Adrenal gland (tissue), 5 donors: ENCODE measurements at regions not wholly inside any gene's neighbourhood (a gene's known extent, or its start where the extent isn't known, plus 50 kb on each side); places are given as distances from the start of the nearest gene placed in this dataset.

ENCODE experiments used
- POLR2A ChIP-seq, 2 donors: fragments of 450-650 bp; IDR thresholded peaks; one replicate each; pipeline ENCODE4 v1.6.1; 2017; ENCODE audit warnings: antibody characterized with exemption in 2 of 2, mild to moderate bottlenecking in 2 of 2, moderate library complexity in 1 of 2
- TF ChIP-seq, protein P1 (sequence below), 6 experiments: fragments of 450-650 bp in 4 of 6; fragments of 200-600 bp in 2 of 6; sonication (generic) in 1 of 6; IDR thresholded peaks; 1 replicate in 5 of 6; 2 replicates in 1 of 6; pipeline versions ENCODE4 v1.5.1 to v1.8.0; 2016 to 2021; ENCODE audit warnings: antibody characterized with exemption in 6 of 6, mild to moderate bottlenecking in 2 of 6, moderate library complexity in 1 of 6
- donor health status: DM: no; HTN: no; CAD: no.

DNA sequence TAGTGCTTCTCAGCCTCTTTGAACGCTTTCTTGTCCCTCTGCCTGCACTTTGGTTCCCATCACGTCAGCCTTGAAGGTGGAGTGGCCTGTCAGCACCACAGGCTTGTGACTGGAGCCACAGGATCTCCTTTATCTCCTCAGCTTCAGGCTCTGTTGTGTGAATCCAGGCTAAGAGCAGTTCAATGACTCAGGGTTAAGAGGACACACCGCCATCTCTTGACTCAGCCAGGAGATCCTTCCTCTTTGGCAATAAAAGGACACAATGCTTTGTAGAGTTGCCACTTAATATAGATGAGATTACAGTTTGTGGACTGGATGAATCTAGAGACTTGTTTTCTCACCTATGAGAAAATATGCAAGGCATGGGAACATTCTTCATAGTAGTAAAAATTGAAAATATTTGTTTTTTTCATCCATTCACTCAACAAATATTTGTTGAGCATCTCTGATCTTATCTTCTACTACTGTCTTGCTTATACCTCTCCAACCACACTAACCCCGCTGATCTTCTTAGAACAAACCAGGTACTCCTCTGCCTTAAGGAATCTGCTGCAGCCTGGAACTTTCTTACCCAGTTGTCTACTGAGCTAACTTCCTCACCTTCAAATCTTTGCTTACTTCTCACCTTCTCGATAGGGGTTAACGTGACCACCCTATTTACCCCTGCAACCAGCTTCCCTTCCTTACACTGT is 62.3 kb downstream of the UCHL1 start:
- TF ChIP-seq, protein P1, sequence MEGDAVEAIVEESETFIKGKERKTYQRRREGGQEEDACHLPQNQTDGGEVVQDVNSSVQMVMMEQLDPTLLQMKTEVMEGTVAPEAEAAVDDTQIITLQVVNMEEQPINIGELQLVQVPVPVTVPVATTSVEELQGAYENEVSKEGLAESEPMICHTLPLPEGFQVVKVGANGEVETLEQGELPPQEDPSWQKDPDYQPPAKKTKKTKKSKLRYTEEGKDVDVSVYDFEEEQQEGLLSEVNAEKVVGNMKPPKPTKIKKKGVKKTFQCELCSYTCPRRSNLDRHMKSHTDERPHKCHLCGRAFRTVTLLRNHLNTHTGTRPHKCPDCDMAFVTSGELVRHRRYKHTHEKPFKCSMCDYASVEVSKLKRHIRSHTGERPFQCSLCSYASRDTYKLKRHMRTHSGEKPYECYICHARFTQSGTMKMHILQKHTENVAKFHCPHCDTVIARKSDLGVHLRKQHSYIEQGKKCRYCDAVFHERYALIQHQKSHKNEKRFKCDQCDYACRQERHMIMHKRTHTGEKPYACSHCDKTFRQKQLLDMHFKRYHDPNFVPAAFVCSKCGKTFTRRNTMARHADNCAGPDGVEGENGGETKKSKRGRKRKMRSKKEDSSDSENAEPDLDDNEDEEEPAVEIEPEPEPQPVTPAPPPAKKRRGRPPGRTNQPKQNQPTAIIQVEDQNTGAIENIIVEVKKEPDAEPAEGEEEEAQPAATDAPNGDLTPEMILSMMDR (IDR thresholded peaks at IDR 0.05), result no peak
- TF ChIP-seq POLR2A (IDR thresholded peaks at IDR 0.05), result no peak
